SK-N-SH (cell line): ENCODE measurements at regions not wholly inside any gene's neighbourhood (a gene's known extent, or its start where the extent isn't known, plus 50 kb on each side); places are given as distances from the start of the nearest gene placed in this dataset.

Experiments used
- CTCF ChIA-PET: fragments of 300-600, 350-600 bp; formaldehyde crosslinking; extraction: SDS; loops from one replicate; lab custom pipeline; 2021; lab: Yijun Ruan, JAX
- POLR2A ChIA-PET: fragments of 350-600 bp; sonication (Branson Sonifier 250); formaldehyde crosslinking; extraction: SDS; loops from one replicate; lab custom pipeline; 2020; ENCODE audit warnings: antibody characterized with exemption, inconsistent platforms; lab: Yijun Ruan, JAX
- DNase-seq: peaks from one replicate; pipeline ENCODE4 v3.0.0; 2012
- H2AFZ ChIP-seq: fragments of 200-600 bp; sonication (generic); 2 replicates; pipeline ENCODE4 v1.8.1; 2016; ENCODE audit warnings: antibody characterized with exemption, mild to moderate bottlenecking, low read depth
- H3F3A ChIP-seq: fragments of 200-600 bp; sonication (generic); replicated peaks from 2 replicates; pipeline ENCODE3; 2016; ENCODE audit warnings: antibody characterized with exemption, mild to moderate bottlenecking; ENCODE audit not compliant: insufficient read depth
- H3K27ac ChIP-seq, 2 experiments: fragments of 200-500 bp in 1 of 2; fragments of 200-600 bp in 1 of 2; sonication (Bioruptor generic) in 1 of 2; sonication (generic), shearing (Covaris generic) in 1 of 2; 2 replicates each; pipeline versions ENCODE4 v1.5.1 to v1.6.1; 2014 to 2016; ENCODE audit warnings: low read depth in 2 of 2, inconsistent platforms in 1 of 2, low read length in 1 of 2, mild to moderate bottlenecking in 1 of 2, mixed read lengths in 1 of 2
- H3K27me3 ChIP-seq: fragments of 200-600 bp; sonication (generic), shearing (Covaris generic); 2 replicates; pipeline ENCODE4 v1.6.1; 2016; ENCODE audit warnings: mixed run types; ENCODE audit not compliant: insufficient read depth
- H3K36me3 ChIP-seq, 2 experiments: fragments of 200-500 bp in 1 of 2; fragments of 200-600 bp in 1 of 2; sonication (Bioruptor generic) in 1 of 2; sonication (generic) in 1 of 2; replicated peaks in 1 of 2; 2 replicates each; pipeline versions ENCODE3 to v1.5.1; 2014 to 2016; ENCODE audit warnings: low read length in 1 of 2, mild to moderate bottlenecking in 1 of 2; ENCODE audit not compliant: insufficient read depth in 2 of 2, control insufficient read depth in 1 of 2
- H3K4me1 ChIP-seq, 2 experiments: fragments of 200-500 bp in 1 of 2; fragments of 200-600 bp in 1 of 2; sonication (Bioruptor generic) in 1 of 2; sonication (generic), shearing (Covaris generic) in 1 of 2; 2 replicates each; pipeline versions ENCODE4 v1.5.1 to v1.6.1; 2014 to 2016; ENCODE audit warnings: low read depth in 1 of 2, low read length in 1 of 2, mixed run types in 1 of 2; ENCODE audit not compliant: insufficient read depth in 2 of 2, control insufficient read depth in 1 of 2
- H3K4me2 ChIP-seq: fragments of 200-600 bp; sonication (generic), shearing (Covaris generic); 2 replicates; pipeline ENCODE4 v1.6.1; 2017; ENCODE audit warnings: mixed run types
- H3K4me3 ChIP-seq, 2 experiments: fragments of 200-500 bp in 1 of 2; fragments of 200-600 bp in 1 of 2; sonication (Bioruptor generic) in 1 of 2; sonication (generic), shearing (Covaris generic) in 1 of 2; 2 replicates each; pipeline versions ENCODE4 v1.5.1 to v1.8.1; 2014 to 2016; ENCODE audit warnings: low read depth in 2 of 2, inconsistent platforms in 1 of 2, low read length in 1 of 2, mild to moderate bottlenecking in 1 of 2, mixed read lengths in 1 of 2, moderate library complexity in 1 of 2
- H3K79me2 ChIP-seq: fragments of 200-600 bp; sonication (generic); 2 replicates; pipeline ENCODE4 v1.8.1; 2017; ENCODE audit warnings: mild to moderate bottlenecking; ENCODE audit not compliant: insufficient read depth
- H3K9ac ChIP-seq: fragments of 200-600 bp; sonication (generic); 2 replicates; pipeline ENCODE4 v1.6.1; 2017; ENCODE audit warnings: mixed run types
- H3K9me2 ChIP-seq: fragments of 200-600 bp; sonication (generic); 2 replicates; pipeline ENCODE4 v1.6.1; 2017; ENCODE audit warnings: mixed run types
- H3K9me3 ChIP-seq: fragments of 200-600 bp; sonication (generic); 2 replicates; pipeline ENCODE4 v1.6.1; 2017; ENCODE audit warnings: mixed run types, mild to moderate bottlenecking, moderate library complexity
- H4K20me1 ChIP-seq: fragments of 200-600 bp; sonication (generic); 2 replicates; pipeline ENCODE4 v1.6.1; 2017; ENCODE audit warnings: mild to moderate bottlenecking, mixed run types; ENCODE audit not compliant: insufficient read depth
- CTCF ChIP-seq: fragments of 200-600 bp; sonication (generic); IDR thresholded peaks from 2 replicates; pipeline ENCODE4 v1.6.1; 2017; ENCODE audit warnings: antibody characterized with exemption, mild to moderate bottlenecking, moderate library complexity
- EP300 ChIP-seq, 2 experiments: IDR thresholded peaks; 2 replicates each; pipeline versions ENCODE4 v1.4.0 to v1.6.1; 2012; ENCODE audit warnings: borderline replicate concordance in 1 of 2, low read depth in 1 of 2, low read length in 1 of 2
- FOSL2 ChIP-seq: IDR thresholded peaks from 2 replicates; pipeline ENCODE4 v1.4.0; 2012; ENCODE audit warnings: low read depth, mild to moderate bottlenecking, moderate library complexity, borderline replicate concordance
- FOXJ3 ChIP-seq: sonication (generic); formaldehyde crosslinking; IDR thresholded peaks from 2 replicates; pipeline ENCODE4 v1.5.1; 2020; ENCODE audit warnings: mild to moderate bottlenecking, missing genetic modification reagents
- GABPA ChIP-seq: IDR thresholded peaks from 2 replicates; pipeline ENCODE4 v1.4.0; 2012; ENCODE audit warnings: low read depth, mild to moderate bottlenecking
- GATA2 ChIP-seq: sonication (generic); formaldehyde crosslinking; IDR thresholded peaks from 2 replicates; pipeline ENCODE4 v1.5.0; 2020; ENCODE audit warnings: mild to moderate bottlenecking, missing genetic modification reagents
- IRF3 ChIP-seq: fragments of 150-350 bp; IDR thresholded peaks from 2 replicates; pipeline ENCODE4 v1.6.1; 2016; ENCODE audit warnings: mild to moderate bottlenecking, low read depth, low read length
- JUND ChIP-seq: IDR thresholded peaks from 2 replicates; pipeline ENCODE4 v1.4.0; 2012
- MAX ChIP-seq: IDR thresholded peaks from 2 replicates; pipeline ENCODE4 v1.4.0; 2012; ENCODE audit warnings: low read depth
- MEF2A ChIP-seq: IDR thresholded peaks from 2 replicates; pipeline ENCODE4 v1.4.0; 2012; ENCODE audit warnings: low read depth, borderline replicate concordance
- NFIC ChIP-seq: IDR thresholded peaks from 2 replicates; pipeline ENCODE4 v1.4.0; 2012; ENCODE audit warnings: borderline replicate concordance
- PBX3 ChIP-seq: IDR thresholded peaks from 2 replicates; pipeline ENCODE4; 2012
- POLR2AphosphoS5 ChIP-seq: IDR thresholded peaks from 2 replicates; pipeline ENCODE4 v1.6.1; 2012; ENCODE audit warnings: low read depth, low read length
- RAD21 ChIP-seq: IDR thresholded peaks from 2 replicates; pipeline ENCODE4 v1.6.1; 2012; ENCODE audit warnings: mild to moderate bottlenecking, low read length
- RCOR1 ChIP-seq: fragments of 150-350 bp; IDR thresholded peaks from 2 replicates; pipeline ENCODE4 v1.6.1; 2017; ENCODE audit warnings: antibody characterized with exemption, low read length
- REST ChIP-seq: IDR thresholded peaks from 2 replicates; pipeline ENCODE4 v1.6.1; 2012; ENCODE audit warnings: mild to moderate bottlenecking, low read depth, low read length, moderate library complexity
- RFX5 ChIP-seq: IDR thresholded peaks from 2 replicates; pipeline ENCODE4 v1.6.1; 2012; ENCODE audit warnings: mild to moderate bottlenecking, improper control_type of control experiment, low read length
- RXRA ChIP-seq: IDR thresholded peaks from 2 replicates; pipeline ENCODE4 v1.4.0; 2012; ENCODE audit warnings: low read depth, mild to moderate bottlenecking, borderline replicate concordance
- SMC3 ChIP-seq: IDR thresholded peaks from 2 replicates; pipeline ENCODE4 v1.6.1; 2012; ENCODE audit warnings: low read depth, low read length, improper control_type of control experiment
- TCF12 ChIP-seq: IDR thresholded peaks from 2 replicates; pipeline ENCODE4 v1.4.0; 2012
- USF1 ChIP-seq: IDR thresholded peaks from 2 replicates; pipeline ENCODE4 v1.4.0; 2012; ENCODE audit warnings: low read depth, borderline replicate concordance
- USF2 ChIP-seq: fragments of 150-350 bp; IDR thresholded peaks from 2 replicates; pipeline ENCODE4 v1.6.1; 2017; ENCODE audit warnings: antibody characterized with exemption, low read length, low read depth, borderline replicate concordance
- YY1 ChIP-seq: IDR thresholded peaks from 2 replicates; pipeline ENCODE4 v1.4.0; 2012; ENCODE audit warnings: low read depth, mild to moderate bottlenecking
- WGBS: methylation state at CpG from one replicate; pipeline ENCODE4 v1.1.6; 2017; ENCODE audit warnings: low lambda C conversion rate; 5-methylcytosine and 5-hydroxymethylcytosine counted together

GRCh38 chr9:107749787-107750444 is 260.3 kb upstream of the KLF4 start:
- Histone ChIP-seq H3K79me2 (no peaks in the 10 kb centered on the region), H3K4me2 (peak overlapping the region; percentile 70), H3F3A (peaks cover 34% of the 10 kb centered on the region), H3K9me3 (no peaks in the 10 kb centered on the region), H3K9ac (peak overlapping the region; percentile 52), H3K9me2 (no peaks in the 10 kb centered on the region), H2AFZ (no peak overlapping the region), H3K27me3 (no peaks in the 10 kb centered on the region), H3K4me3 (0 out of 4 replicates have a peak overlapping the region, but pooled peaks of 1 of the 2 experiments have one; percentile 12), H3K36me3 (no peaks in the 10 kb centered on the region), H3K27ac (peak overlapping the region; percentile 58 to 96; a peak in 3 of 4 replicates), H4K20me1 (no peaks in the 10 kb centered on the region), H3K4me1 (peaks cover 4 to 30% of the 10 kb centered on the region in 2 experiments)
- 14% methylated on average over 1 of the region's 5 CpGs for WGBS
- ChIA-PET POLR2A (no interaction called here), CTCF (no interaction called here)
- no peak for DNase-seq
- TF ChIP-seq RAD21 (no peak), FOXJ3 (CRISPR knock-in tag) (no peak), JUND (0 out of 2 replicates have a peak, but pooled peaks have one; percentile 10), EP300 (IDR thresholded peaks at IDR 0.05; ENCODE audit: borderline replicate concordance in 1 of 2, low read depth in 1 of 2, low read length in 1 of 2) (peak in 1 of 2 experiments; percentile 14; a peak in 1 of 4 replicates), USF1 (peak; percentile 72; the same call in 1 of the 2 replicates), NFIC (peak; percentile 66), GABPA (peak; percentile 61; the same call in 1 of the 2 replicates), RFX5 (no peak), USF2 (no peak), MEF2A (no peak), SMC3 (no peak), CTCF (no peak), GATA2 (CRISPR knock-in tag) (no peak), YY1 (no peak), TCF12 (peak; percentile 76), RCOR1 (no peak), PBX3 (no peak), RXRA (no peak), IRF3 (no peak), MAX (peak; percentile 95), FOSL2 (0 out of 2 replicates have a peak, but pooled peaks have one; percentile 33), POLR2AphosphoS5 (peak; percentile 65), REST (no peak)
